ENCODE measurements at regions not wholly inside any gene's neighbourhood (a gene's known extent, or its start where the extent isn't known, plus 50 kb on each side); places are given as distances from the start of the nearest gene placed in this dataset.

- Histone ChIP-seq H4K20me1 (ENCODE audit: insufficient read depth, low read length) (no peaks in the 10 kb centered on the region), H3K9me2 (ENCODE audit: insufficient read depth, low read length) (no peaks in the 10 kb centered on the region), H3K27ac (ENCODE audit: low read depth, low read length, poor library complexity, severe bottlenecking) (no peak overlapping the region), H3K36me3 (ENCODE audit: insufficient read depth, low read length) (no peaks in the 10 kb centered on the region), H3K4me2 (ENCODE audit: low read length) (no peak overlapping the region), H3K79me2 (ENCODE audit: insufficient read depth, low read depth, low read length) (no peaks in the 10 kb centered on the region), H3K4me1 (ENCODE audit: insufficient read depth, low read length, poor library complexity, severe bottlenecking) (no peaks in the 10 kb centered on the region), H2AFZ (ENCODE audit: low read length) (no peak overlapping the region), H3K9me3 (ENCODE audit: low read length) (no peaks in the 10 kb centered on the region), H3K4me3 (ENCODE audit: low read depth, low read length, poor library complexity, severe bottlenecking) (no peak overlapping the region)
- intact Hi-C loops (cut with micrococcal nuclease; ENCODE audit: unreplicated experiment), result no loop called here
- TF ChIP-seq CTCF (conservative IDR thresholded peaks at IDR 0.05; ENCODE audit: low read length) (no peak), EZH2phosphoT487 (IDR thresholded peaks at IDR 0.05; ENCODE audit: borderline replicate concordance, low read depth, low read length) (no peak)
- no peak for DNase-seq (ENCODE audit: low spot score)
- no TSS peak for BruUV-seq (replicated peaks)
- ChIA-PET POLR2A (interaction anchor here (0.7 kb wide), 1 partner anchor 603 kb away, joined by 6 read pairs; no protein-coding TSS in a partner anchor), CTCF (ENCODE audit: unreplicated experiment) (no interaction called here)
Observed at GRCh38 chr3:17844236-17844635, 101.8 kb upstream of the TBC1D5 start.

GRCh38 chr3:17841190-17841828, 98.9 kb upstream of the TBC1D5 start:
- Histone ChIP-seq H3K36me3 (ENCODE audit: insufficient read depth, low read length) (no peaks in the 10 kb centered on the region), H4K20me1 (ENCODE audit: insufficient read depth, low read length) (no peaks in the 10 kb centered on the region), H2AFZ (ENCODE audit: low read length) (no peak overlapping the region), H3K4me2 (ENCODE audit: low read length) (no peak overlapping the region), H3K9me3 (ENCODE audit: low read length) (no peaks in the 10 kb centered on the region), H3K79me2 (ENCODE audit: insufficient read depth, low read depth, low read length) (no peaks in the 10 kb centered on the region), H3K4me3 (ENCODE audit: low read depth, low read length, poor library complexity, severe bottlenecking) (no peak overlapping the region), H3K4me1 (ENCODE audit: insufficient read depth, low read length, poor library complexity, severe bottlenecking) (no peaks in the 10 kb centered on the region), H3K9me2 (ENCODE audit: insufficient read depth, low read length) (no peaks in the 10 kb centered on the region), H3K27ac (ENCODE audit: low read depth, low read length, poor library complexity, severe bottlenecking) (no peak overlapping the region)
- TF ChIP-seq CTCF (conservative IDR thresholded peaks at IDR 0.05; ENCODE audit: low read length) (peak; percentile 98), EZH2phosphoT487 (IDR thresholded peaks at IDR 0.05; ENCODE audit: borderline replicate concordance, low read depth, low read length) (no peak)
- DNase-seq (ENCODE audit: low spot score), result peak; percentile 73
- CTCF ChIA-PET (ENCODE audit: unreplicated experiment), result interaction anchor here (0.5 to 1.4 kb wide), 4 partner anchors 10 to 411 kb away, joined by 3 to 8 read pairs (median 3); no protein-coding TSS in a partner anchor
- intact Hi-C loops (cut with micrococcal nuclease; ENCODE audit: unreplicated experiment), result loop anchor here (1.0 to 2.0 kb wide), 3 partner anchors 196 to 583 kb away; no protein-coding TSS in a partner anchor
- POLR2A ChIA-PET, result interaction anchor here (0.6 to 1.5 kb wide), 7 partner anchors 13 to 415 kb away, joined by 3 to 9 read pairs (median 3); no protein-coding TSS in a partner anchor
- no TSS peak for BruUV-seq (replicated peaks)

- ChIA-PET CTCF (ENCODE audit: unreplicated experiment) (interaction anchor here (0.6 to 1.3 kb wide), 2 partner anchors 314 to 411 kb away, joined by 3 to 8 read pairs; no protein-coding TSS in a partner anchor), POLR2A (interaction anchor here (0.6 to 0.8 kb wide), 3 partner anchors 13 to 152 kb away, joined by 3 read pairs; no protein-coding TSS in a partner anchor)
- Histone ChIP-seq H4K20me1 (ENCODE audit: insufficient read depth, low read length) (no peaks in the 10 kb centered on the region), H3K9me3 (ENCODE audit: low read length) (no peaks in the 10 kb centered on the region), H3K9me2 (ENCODE audit: insufficient read depth, low read length) (no peaks in the 10 kb centered on the region), H3K4me2 (ENCODE audit: low read length) (no peak overlapping the region), H3K27ac (ENCODE audit: low read depth, low read length, poor library complexity, severe bottlenecking) (no peak overlapping the region), H3K79me2 (ENCODE audit: insufficient read depth, low read depth, low read length) (no peaks in the 10 kb centered on the region), H3K4me1 (ENCODE audit: insufficient read depth, low read length, poor library complexity, severe bottlenecking) (no peaks in the 10 kb centered on the region), H3K36me3 (ENCODE audit: insufficient read depth, low read length) (no peaks in the 10 kb centered on the region), H3K4me3 (ENCODE audit: low read depth, low read length, poor library complexity, severe bottlenecking) (no peak overlapping the region), H2AFZ (ENCODE audit: low read length) (no peak overlapping the region)
- no peak for TF ChIP-seq EZH2phosphoT487 (IDR thresholded peaks at IDR 0.05; ENCODE audit: borderline replicate concordance, low read depth, low read length)
- no peak for TF ChIP-seq CTCF (conservative IDR thresholded peaks at IDR 0.05; ENCODE audit: low read length)
- BruUV-seq (replicated peaks), result no TSS peak
- no peak for DNase-seq (ENCODE audit: low spot score)
- intact Hi-C loops (cut with micrococcal nuclease; ENCODE audit: unreplicated experiment), result loop anchor here (1.0 to 2.0 kb wide), 3 partner anchors 195 to 582 kb away; no protein-coding TSS in a partner anchor
Observed at GRCh38 chr3:17840651-17841050, 98.2 kb upstream of the TBC1D5 start.
